Suprapubic skin (tissue), 4 donors: ENCODE measurements at regions not wholly inside any gene's neighbourhood (a gene's known extent, or its start where the extent isn't known, plus 50 kb on each side); places are given as distances from the start of the nearest gene placed in this dataset.
"Not testable (repeated sequence)": the region's sequence is repeated elsewhere in the genome, so short reads cannot be mapped to it uniquely, and the experiment has no call there.

ENCODE experiments used
- DNase-seq, 2 donors: peaks; one replicate each; pipeline ENCODE4 v3.0.0-alpha.2; 2019; ENCODE audit warnings: low spot score in 2 of 2
- H3K27ac ChIP-seq: fragments of 200-600 bp; sonication (generic); one replicate; pipeline ENCODE4 v1.5.1; 2019
- H3K27me3 ChIP-seq: fragments of 200-600 bp; sonication (generic); one replicate; pipeline ENCODE4 v1.5.1; 2019
- H3K36me3 ChIP-seq: fragments of 200-600 bp; sonication (generic); one replicate; pipeline ENCODE4 v1.5.1; 2019
- H3K4me1 ChIP-seq: fragments of 200-600 bp; sonication (generic); one replicate; pipeline ENCODE4 v1.5.1; 2019
- H3K4me3 ChIP-seq: fragments of 200-600 bp; sonication (generic); one replicate; pipeline ENCODE4 v1.5.1; 2019; ENCODE audit warnings: mild to moderate bottlenecking
- H3K9me3 ChIP-seq: fragments of 200-600 bp; sonication (generic); one replicate; pipeline ENCODE4 v1.5.1; 2019
- WGBS: methylation state at CpG from one replicate; pipeline ENCODE4 v1.1.5; 2018; 5-methylcytosine and 5-hydroxymethylcytosine counted together

GRCh38 chr2:109976319-109976718 is 77.8 kb downstream of the LIMS3 start:
- not testable (repeated sequence) for H3K4me3 ChIP-seq, H3K4me1 ChIP-seq, H3K36me3 ChIP-seq, H3K27ac ChIP-seq, DNase-seq, H3K27me3 ChIP-seq, H3K9me3 ChIP-seq
- WGBS, result no CpG with 5 or more reads among the region's 3 CpGs

- not testable (repeated sequence) for H3K27ac ChIP-seq, H3K9me3 ChIP-seq, H3K4me3 ChIP-seq, H3K36me3 ChIP-seq, H3K4me1 ChIP-seq, DNase-seq, H3K27me3 ChIP-seq
- no CpG with 5 or more reads among the region's 4 CpGs for WGBS
These were observed 82.3 kb downstream of the LIMS3 start for GRCh38 chr2:109980754-109981153.

GRCh38 chr2:109986389-109987088 is 88.1 kb downstream of the LIMS3 start:
- H3K27me3 ChIP-seq, DNase-seq, H3K9me3 ChIP-seq, H3K27ac ChIP-seq, H3K4me1 ChIP-seq, H3K4me3 ChIP-seq, H3K36me3 ChIP-seq: not testable (repeated sequence)
- WGBS, result no CpG with 5 or more reads among the region's 43 CpGs

- DNase-seq, H3K27me3 ChIP-seq, H3K4me3 ChIP-seq, H3K27ac ChIP-seq, H3K36me3 ChIP-seq, H3K4me1 ChIP-seq, H3K9me3 ChIP-seq: not testable (repeated sequence)
- no CpG with 5 or more reads among the region's 22 CpGs for WGBS
These were observed 88.6 kb downstream of the LIMS3 start for GRCh38 chr2:109987089-109987420.

- DNase-seq, H3K4me3 ChIP-seq, H3K27me3 ChIP-seq, H3K27ac ChIP-seq, H3K9me3 ChIP-seq, H3K36me3 ChIP-seq, H3K4me1 ChIP-seq: not testable (repeated sequence)
- WGBS, result no CpG with 5 or more reads among the region's 75 CpGs
These were observed 89.2 kb downstream of the LIMS3 start for GRCh38 chr2:109987458-109988345.

GRCh38 chr2:109999395-109999794 is 100.9 kb downstream of the LIMS3 start:
- H3K4me3 ChIP-seq, H3K4me1 ChIP-seq, DNase-seq, H3K27me3 ChIP-seq, H3K9me3 ChIP-seq, H3K27ac ChIP-seq, H3K36me3 ChIP-seq: not testable (repeated sequence)

- not testable (repeated sequence) for H3K36me3 ChIP-seq, H3K27ac ChIP-seq, H3K4me1 ChIP-seq, H3K4me3 ChIP-seq, H3K27me3 ChIP-seq, H3K9me3 ChIP-seq, DNase-seq
- no CpG with 5 or more reads among the region's 2 CpGs for WGBS
These were observed 104.0 kb downstream of the LIMS3 start for GRCh38 chr2:110002502-110002901.

- not testable (repeated sequence) for H3K9me3 ChIP-seq, H3K27ac ChIP-seq, DNase-seq, H3K4me1 ChIP-seq, H3K4me3 ChIP-seq, H3K36me3 ChIP-seq, H3K27me3 ChIP-seq
- no CpG with 5 or more reads among the region's 2 CpGs for WGBS
These were observed 102.2 kb downstream of the MALL start for GRCh38 chr2:110013388-110013787.

- not testable (repeated sequence) for H3K27ac ChIP-seq, H3K4me3 ChIP-seq, H3K4me1 ChIP-seq, H3K36me3 ChIP-seq, DNase-seq, H3K9me3 ChIP-seq, H3K27me3 ChIP-seq
- no CpG with 5 or more reads among the region's 5 CpGs for WGBS
These were observed 99.1 kb downstream of the MALL start for GRCh38 chr2:110016381-110017092.

GRCh38 chr2:110020269-110020668 is 95.4 kb downstream of the MALL start:
- H3K27ac ChIP-seq, H3K36me3 ChIP-seq, H3K4me1 ChIP-seq, H3K27me3 ChIP-seq, H3K9me3 ChIP-seq, DNase-seq, H3K4me3 ChIP-seq: not testable (repeated sequence)

GRCh38 chr2:110022278-110022677 is 93.3 kb downstream of the MALL start:
- no CpG with 5 or more reads among the region's 9 CpGs for WGBS
- not testable (repeated sequence) for H3K27ac ChIP-seq, H3K9me3 ChIP-seq, H3K36me3 ChIP-seq, H3K4me1 ChIP-seq, H3K27me3 ChIP-seq, H3K4me3 ChIP-seq
- DNase-seq, result peak in 1 of 2 donors; percentile 34

GRCh38 chr2:110026126-110026785 is 89.4 kb downstream of the MALL start:
- not testable (repeated sequence) for DNase-seq, H3K27ac ChIP-seq, H3K9me3 ChIP-seq, H3K4me3 ChIP-seq, H3K4me1 ChIP-seq, H3K27me3 ChIP-seq, H3K36me3 ChIP-seq
- no CpG with 5 or more reads among the region's 8 CpGs for WGBS

GRCh38 chr2:110028411-110028810 is 87.2 kb downstream of the MALL start:
- not testable (repeated sequence) for H3K4me3 ChIP-seq, H3K27me3 ChIP-seq, DNase-seq, H3K9me3 ChIP-seq, H3K27ac ChIP-seq, H3K36me3 ChIP-seq, H3K4me1 ChIP-seq
- WGBS, result no CpG with 5 or more reads among the region's 11 CpGs

GRCh38 chr2:110030894-110031293 is 84.7 kb downstream of the MALL start:
- H3K9me3 ChIP-seq, H3K36me3 ChIP-seq, H3K4me3 ChIP-seq, DNase-seq, H3K27ac ChIP-seq, H3K27me3 ChIP-seq, H3K4me1 ChIP-seq: not testable (repeated sequence)
- no CpG with 5 or more reads among the region's 6 CpGs for WGBS
